ENCODE measurements at regions not wholly inside any gene's neighbourhood (a gene's known extent, or its start where the extent isn't known, plus 50 kb on each side); places are given as distances from the start of the nearest gene placed in this dataset.
"Not testable (repeated sequence)": the region's sequence is repeated elsewhere in the genome, so short reads cannot be mapped to it uniquely, and the experiment has no call there.

DNA sequence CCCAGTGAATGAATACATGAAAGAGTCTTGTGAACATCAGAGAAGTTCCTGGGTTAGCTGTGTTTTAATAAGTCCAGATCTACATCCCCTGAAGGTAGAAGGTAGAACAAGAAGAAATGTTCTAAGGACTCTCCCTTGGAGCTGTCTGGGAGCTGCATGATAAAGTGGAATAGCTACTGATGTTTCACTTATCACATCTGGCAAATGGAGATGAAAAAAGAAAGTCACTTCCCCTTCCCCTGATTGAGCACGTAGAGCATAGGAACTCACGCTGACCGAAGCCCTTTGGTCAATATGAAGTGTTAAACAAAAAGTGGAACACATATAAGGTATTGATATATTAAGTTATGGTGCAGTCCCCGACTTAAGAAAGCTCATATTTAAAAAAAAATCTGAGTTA, 53.2 kb upstream of the PARP1 start:
- no peak for DNase-seq
- Mint-ChIP-seq H3K36me3 (ENCODE audit: low read depth) (no peaks in the 10 kb centered on the region), H3K9me3 (peaks cover 6% of the 10 kb centered on the region), H3K4me1 (peaks cover 11% of the 10 kb centered on the region), H3K4me3 (no peak overlapping the region), H3K27ac (no peak overlapping the region), H3K27me3 (peaks cover 6% of the 10 kb centered on the region)
- ChIA-PET POLR2A (no interaction called here), CTCF (interaction anchor here (1.6 kb wide), 1 partner anchor 17 kb away, joined by 4 read pairs; no protein-coding TSS in a partner anchor)

DNA sequence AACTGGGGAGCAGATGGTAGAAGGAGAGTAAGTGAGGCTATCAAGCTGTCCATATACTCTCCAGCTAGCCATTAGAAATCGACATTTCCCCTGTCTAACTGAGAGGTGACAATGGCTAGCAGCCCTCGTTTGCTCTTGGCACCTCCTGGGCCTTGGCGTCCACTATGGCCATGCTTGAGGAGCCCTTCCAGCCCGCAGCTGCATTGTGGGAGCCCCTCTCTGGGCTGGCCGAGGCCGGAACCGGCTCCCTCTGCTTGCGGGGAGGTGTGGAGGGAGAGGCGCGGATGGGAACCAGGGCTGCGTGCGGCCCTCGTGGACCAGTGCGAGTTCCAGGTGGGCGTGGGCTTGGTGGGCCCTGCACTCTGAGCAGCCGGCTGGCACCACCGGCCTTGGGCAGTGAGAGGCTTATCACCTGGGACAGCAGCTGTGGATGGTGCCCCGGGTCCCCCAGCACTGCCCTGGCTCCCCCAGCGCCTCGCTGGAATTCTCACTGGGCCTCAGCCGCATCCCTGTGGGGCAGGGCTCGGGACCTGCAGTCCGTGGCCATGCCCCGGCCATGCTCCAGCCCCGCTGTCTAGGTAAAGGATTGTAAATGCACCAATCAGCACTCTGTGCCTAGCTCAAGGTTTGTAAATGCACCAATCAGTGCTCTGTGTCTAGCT, 56.2 kb upstream of the PARP1 start:
- Mint-ChIP-seq H3K4me1 (no peaks in the 10 kb centered on the region), H3K4me3 (no peak overlapping the region), H3K27me3 (peaks cover 23% of the 10 kb centered on the region), H3K9me3 (peaks cover 4% of the 10 kb centered on the region), H3K36me3 (ENCODE audit: low read depth) (no peaks in the 10 kb centered on the region), H3K27ac (no peak overlapping the region)
- ChIA-PET CTCF (no interaction called here), POLR2A (no interaction called here)
- no peak for DNase-seq

DNA sequence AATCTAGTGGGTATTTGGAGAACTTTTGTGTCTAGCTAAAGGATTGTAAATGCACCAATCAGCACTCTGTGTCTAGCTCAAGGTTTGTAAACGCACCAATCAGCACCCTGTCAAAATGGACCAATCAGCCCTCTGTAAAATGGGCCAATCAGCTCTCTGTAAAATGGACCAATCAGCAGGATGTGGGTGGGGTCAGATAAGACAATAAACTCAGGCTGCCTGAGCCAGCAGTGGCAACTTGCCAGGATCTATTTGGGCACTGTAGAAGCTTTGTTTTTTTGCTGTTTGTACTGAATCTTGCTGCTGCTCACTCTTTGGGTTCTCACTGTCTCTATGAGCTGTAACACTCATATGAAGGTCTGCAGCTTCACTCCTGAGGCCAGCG, 56.7 kb upstream of the PARP1 start:
- CTCF ChIA-PET; H3K36me3 Mint-ChIP-seq (ENCODE audit: low read depth); DNase-seq; H3K4me1 Mint-ChIP-seq; POLR2A ChIA-PET; H3K9me3 Mint-ChIP-seq; H3K4me3 Mint-ChIP-seq; H3K27ac Mint-ChIP-seq: not testable (repeated sequence)
- peaks cover 26% of the 10 kb centered on the region for H3K27me3 Mint-ChIP-seq

DNA sequence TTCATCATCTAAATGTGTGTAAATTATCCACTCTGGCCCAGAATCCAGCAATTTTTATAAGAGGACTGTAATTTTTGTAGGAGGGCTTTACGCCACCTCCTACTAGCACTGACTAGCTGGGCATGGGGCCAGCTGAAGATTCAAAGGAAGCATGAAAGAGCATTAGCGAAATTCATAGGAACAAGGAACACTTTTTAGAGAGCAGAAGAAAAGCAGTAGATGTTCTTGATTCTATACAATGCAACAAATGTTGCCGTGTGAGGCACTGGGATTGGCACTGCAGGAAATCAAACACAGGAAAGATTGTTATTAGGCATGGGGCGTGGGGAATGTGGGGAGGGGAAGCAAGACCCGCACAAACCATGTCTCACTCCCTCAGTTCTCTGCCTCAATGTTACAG, 58.4 kb upstream of the PARP1 start:
- ChIA-PET POLR2A (no interaction called here), CTCF (no interaction called here)
- DNase-seq, result no peak
- H3K4me1 Mint-ChIP-seq, result no peaks in the 10 kb centered on the region
- no peak overlapping the region for H3K27ac Mint-ChIP-seq
- H3K9me3 Mint-ChIP-seq, result peaks cover 3% of the 10 kb centered on the region
- peaks cover 32% of the 10 kb centered on the region for H3K27me3 Mint-ChIP-seq
- no peak overlapping the region for H3K4me3 Mint-ChIP-seq
- H3K36me3 Mint-ChIP-seq (ENCODE audit: low read depth), result no peaks in the 10 kb centered on the region

DNA sequence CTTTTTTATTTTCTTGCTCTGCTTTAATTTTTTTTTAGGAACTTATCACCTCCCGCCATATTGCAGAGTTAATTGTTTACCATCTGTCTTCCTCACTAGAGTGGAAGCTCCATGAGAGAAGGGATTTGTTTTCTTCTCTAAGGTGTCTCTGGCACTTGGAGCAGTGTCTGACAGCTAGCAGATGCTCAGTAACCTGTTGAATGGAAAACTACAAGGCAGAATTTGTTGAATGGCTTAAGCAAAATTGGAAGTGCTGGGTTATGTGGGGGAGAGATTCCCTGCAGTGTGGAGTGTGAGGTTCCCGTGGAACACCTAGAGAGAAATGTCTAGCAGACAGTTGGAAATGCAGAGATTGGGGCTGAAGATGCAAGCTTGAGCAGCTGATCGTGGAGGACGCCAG, 59.5 kb upstream of the PARP1 start:
- Mint-ChIP-seq H3K4me1 (no peaks in the 10 kb centered on the region), H3K9me3 (peaks cover 3% of the 10 kb centered on the region), H3K27ac (no peak overlapping the region), H3K27me3 (peaks cover 32% of the 10 kb centered on the region), H3K4me3 (no peak overlapping the region), H3K36me3 (ENCODE audit: low read depth) (no peaks in the 10 kb centered on the region)
- ChIA-PET CTCF (interaction anchor here (1.0 to 1.4 kb wide), 2 partner anchors 10 to 17 kb away, joined by 3 to 7 read pairs; no protein-coding TSS in a partner anchor), POLR2A (no interaction called here)
- no peak for DNase-seq

DNA sequence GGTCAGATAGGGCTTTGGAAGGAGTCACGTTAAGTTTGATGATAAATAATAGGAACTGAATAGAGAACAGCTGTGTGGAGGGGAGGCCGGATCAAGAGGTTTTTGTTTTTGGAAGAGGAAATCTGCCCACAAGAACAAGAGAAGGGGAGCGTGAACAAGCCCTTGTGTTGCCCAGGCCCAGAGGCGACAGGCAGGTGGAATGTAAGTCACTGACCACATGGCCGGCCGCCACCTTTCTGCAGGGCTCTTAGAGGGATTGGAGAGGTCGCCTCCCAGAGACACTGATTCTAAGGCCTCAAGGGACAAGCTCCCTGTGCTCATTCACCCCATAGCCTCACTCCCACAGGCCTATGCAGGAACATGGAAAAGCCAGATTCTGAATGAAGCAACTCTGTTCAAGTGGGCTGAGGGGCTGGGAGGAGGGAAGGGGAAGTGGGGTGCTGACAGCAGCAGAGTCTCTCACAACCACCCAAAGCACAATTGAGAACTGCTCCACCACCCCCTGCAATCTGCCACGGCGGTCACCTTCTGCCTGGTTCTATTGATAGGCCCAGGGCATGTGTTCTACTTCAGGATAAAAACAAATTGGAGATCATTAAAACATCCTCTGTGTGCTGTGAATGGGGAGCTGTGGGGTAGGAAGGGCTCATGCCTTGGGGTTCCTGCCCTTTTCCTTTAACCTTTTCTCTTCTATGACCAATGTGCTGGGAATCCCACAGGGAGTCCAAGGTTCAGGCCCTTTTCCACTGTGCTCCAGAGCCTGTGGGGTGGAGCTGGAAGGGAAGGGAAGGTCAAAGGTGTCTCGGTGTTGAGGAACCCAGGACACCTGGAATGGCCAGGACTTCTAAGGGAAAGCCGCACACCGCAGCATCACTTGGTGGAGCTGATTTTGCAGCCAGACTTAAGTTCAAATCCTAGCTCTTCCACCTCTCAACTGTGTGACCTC, 63.3 kb upstream of the PARP1 start:
- ChIA-PET CTCF (no interaction called here), POLR2A (no interaction called here)
- H3K4me3 Mint-ChIP-seq, result no peak overlapping the region
- DNase-seq, result no peak
- H3K27me3 Mint-ChIP-seq, result peaks cover 37% of the 10 kb centered on the region
- no peaks in the 10 kb centered on the region for H3K9me3 Mint-ChIP-seq
- H3K4me1 Mint-ChIP-seq, result no peaks in the 10 kb centered on the region
- no peaks in the 10 kb centered on the region for H3K36me3 Mint-ChIP-seq (ENCODE audit: low read depth)
- H3K27ac Mint-ChIP-seq, result no peak overlapping the region

DNA sequence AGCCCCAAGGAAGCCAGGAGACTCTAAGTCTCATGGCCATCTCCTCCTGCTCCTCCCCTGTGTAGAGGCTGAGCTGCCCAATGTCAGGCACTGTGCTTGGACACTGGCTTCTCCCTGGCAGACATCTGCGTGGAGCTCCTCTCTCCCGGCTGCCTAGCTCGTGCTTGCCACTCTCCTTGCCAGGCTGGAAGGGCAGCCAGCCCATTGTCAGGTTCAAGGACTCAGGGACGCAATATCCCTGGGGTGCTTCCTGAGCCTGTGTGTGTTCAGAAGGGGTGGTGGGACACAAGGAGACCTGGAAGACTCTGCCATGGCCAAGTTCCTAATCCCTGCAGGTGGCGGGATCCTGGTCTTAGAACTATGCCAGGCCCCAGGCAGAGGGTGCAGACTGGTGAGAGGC, 65.4 kb upstream of the PARP1 start:
- Mint-ChIP-seq H3K36me3 (ENCODE audit: low read depth) (no peaks in the 10 kb centered on the region), H3K4me1 (no peaks in the 10 kb centered on the region), H3K27me3 (peaks cover 24% of the 10 kb centered on the region), H3K4me3 (no peak overlapping the region), H3K9me3 (no peaks in the 10 kb centered on the region), H3K27ac (no peak overlapping the region)
- no peak for DNase-seq
- ChIA-PET CTCF (no interaction called here), POLR2A (no interaction called here)

DNA sequence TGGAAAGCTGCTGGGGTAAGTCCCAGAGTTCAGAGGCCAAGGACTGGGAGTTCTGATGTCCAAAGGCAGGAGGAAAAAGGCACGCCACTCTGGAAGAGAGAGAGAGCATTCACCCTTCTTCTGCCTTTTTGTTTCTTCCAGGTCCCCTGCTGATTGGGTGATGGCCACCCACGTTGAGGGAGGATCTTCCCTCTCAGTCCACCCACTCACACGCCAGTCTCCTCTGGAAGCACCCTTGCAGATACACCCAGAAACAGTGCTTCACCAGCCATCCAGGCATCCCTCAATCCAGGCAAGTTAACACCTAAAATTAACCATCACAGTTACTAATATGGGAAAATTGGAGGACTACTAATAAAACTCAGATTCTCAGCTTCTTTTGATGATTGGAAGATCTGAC, 66.1 kb upstream of the PARP1 start:
- no peak overlapping the region for H3K27ac Mint-ChIP-seq
- H3K9me3 Mint-ChIP-seq, result no peaks in the 10 kb centered on the region
- no peak for DNase-seq
- CTCF ChIA-PET, result no interaction called here
- H3K27me3 Mint-ChIP-seq, result peaks cover 18% of the 10 kb centered on the region
- no peaks in the 10 kb centered on the region for H3K36me3 Mint-ChIP-seq (ENCODE audit: low read depth)
- H3K4me3 Mint-ChIP-seq, result no peak overlapping the region
- POLR2A ChIA-PET, result no interaction called here
- H3K4me1 Mint-ChIP-seq, result no peaks in the 10 kb centered on the region

DNA sequence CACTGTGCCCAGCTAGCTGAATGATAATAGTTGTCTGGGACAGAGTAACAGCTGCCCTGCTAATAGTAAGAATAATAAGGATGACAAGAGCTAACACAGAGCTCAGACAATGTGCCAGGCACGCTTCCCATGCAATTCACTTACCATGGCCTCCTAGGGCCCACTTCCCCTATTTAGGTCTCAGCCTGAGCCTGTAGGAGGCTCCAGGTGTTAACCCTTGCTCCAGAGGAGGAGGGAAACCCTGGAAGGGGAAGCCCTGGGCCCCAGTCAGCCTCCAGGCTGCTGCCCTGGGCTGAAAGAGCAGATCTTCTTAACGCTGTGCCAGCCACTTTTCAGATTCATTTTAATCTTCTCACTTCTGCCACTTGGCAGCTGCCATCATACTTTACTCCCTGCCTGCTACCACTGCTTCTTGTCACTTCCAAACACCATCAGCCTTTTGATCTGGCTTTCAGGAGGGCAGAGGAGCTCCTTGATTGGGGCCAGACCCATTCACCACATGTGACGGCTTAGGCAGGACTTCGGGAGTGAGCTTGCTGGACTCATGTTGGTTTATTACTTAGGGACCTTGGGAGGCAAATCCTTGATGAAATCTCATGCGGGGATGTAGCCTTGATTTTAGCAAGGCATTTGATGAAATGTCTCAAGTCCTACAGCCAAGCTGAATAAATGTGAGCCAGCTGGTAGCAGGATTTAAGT, 66.7 kb upstream of the PARP1 start:
- Mint-ChIP-seq H3K27ac (no peak overlapping the region), H3K27me3 (peaks cover 15% of the 10 kb centered on the region), H3K36me3 (ENCODE audit: low read depth) (no peaks in the 10 kb centered on the region), H3K4me1 (no peaks in the 10 kb centered on the region), H3K4me3 (no peak overlapping the region), H3K9me3 (no peaks in the 10 kb centered on the region)
- DNase-seq, result no peak
- POLR2A ChIA-PET, result no interaction called here
- CTCF ChIA-PET, result no interaction called here

DNA sequence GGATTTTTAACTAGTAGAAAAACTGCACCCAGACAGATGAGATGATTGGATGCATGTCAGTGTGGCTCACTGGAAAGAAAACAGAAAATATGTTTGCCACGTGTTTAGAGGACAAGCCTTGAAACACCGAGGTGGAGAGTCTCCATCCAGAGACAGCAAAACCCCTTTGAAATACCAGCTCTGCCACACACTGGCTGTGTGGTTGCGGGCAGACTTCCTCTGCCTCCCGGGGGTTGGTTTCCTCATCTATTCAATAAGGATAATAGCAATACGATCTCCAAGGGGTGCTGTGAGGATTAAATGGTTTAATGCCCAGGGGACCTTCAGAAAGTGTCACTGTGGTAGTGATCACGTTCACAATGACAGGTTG, 67.2 kb upstream of the PARP1 start:
- H3K4me3 Mint-ChIP-seq, result no peak overlapping the region
- peaks cover 15% of the 10 kb centered on the region for H3K27me3 Mint-ChIP-seq
- H3K4me1 Mint-ChIP-seq, result no peaks in the 10 kb centered on the region
- ChIA-PET POLR2A (no interaction called here), CTCF (no interaction called here)
- H3K36me3 Mint-ChIP-seq (ENCODE audit: low read depth), result no peaks in the 10 kb centered on the region
- H3K9me3 Mint-ChIP-seq, result no peaks in the 10 kb centered on the region
- no peak overlapping the region for H3K27ac Mint-ChIP-seq
- no peak for DNase-seq

DNA sequence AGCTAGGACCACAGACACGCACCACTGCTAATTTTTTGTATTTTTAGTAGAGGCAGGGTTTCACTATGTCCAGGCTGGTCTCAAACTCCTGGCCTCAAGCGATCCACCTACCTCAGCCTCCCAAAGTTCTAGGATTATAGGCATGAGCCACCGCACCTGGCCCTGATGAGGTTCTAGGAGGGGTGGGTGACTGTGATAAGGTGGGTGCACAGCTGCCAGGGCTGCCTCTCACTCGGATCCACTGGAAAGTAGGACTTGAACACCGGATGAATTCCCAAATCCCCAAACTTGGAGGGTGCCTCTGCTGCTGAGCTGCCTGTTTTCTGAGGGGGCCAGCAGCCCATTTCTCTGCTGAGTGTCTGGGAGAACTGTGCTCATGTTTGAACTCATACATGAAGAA, 68.2 kb upstream of the PARP1 start:
- CTCF ChIA-PET, result no interaction called here
- POLR2A ChIA-PET, result no interaction called here
- Mint-ChIP-seq H3K4me3 (no peak overlapping the region), H3K9me3 (no peaks in the 10 kb centered on the region), H3K27ac (no peak overlapping the region), H3K4me1 (no peaks in the 10 kb centered on the region), H3K36me3 (ENCODE audit: low read depth) (no peaks in the 10 kb centered on the region), H3K27me3 (peaks cover 9% of the 10 kb centered on the region)
- no peak for DNase-seq

DNA sequence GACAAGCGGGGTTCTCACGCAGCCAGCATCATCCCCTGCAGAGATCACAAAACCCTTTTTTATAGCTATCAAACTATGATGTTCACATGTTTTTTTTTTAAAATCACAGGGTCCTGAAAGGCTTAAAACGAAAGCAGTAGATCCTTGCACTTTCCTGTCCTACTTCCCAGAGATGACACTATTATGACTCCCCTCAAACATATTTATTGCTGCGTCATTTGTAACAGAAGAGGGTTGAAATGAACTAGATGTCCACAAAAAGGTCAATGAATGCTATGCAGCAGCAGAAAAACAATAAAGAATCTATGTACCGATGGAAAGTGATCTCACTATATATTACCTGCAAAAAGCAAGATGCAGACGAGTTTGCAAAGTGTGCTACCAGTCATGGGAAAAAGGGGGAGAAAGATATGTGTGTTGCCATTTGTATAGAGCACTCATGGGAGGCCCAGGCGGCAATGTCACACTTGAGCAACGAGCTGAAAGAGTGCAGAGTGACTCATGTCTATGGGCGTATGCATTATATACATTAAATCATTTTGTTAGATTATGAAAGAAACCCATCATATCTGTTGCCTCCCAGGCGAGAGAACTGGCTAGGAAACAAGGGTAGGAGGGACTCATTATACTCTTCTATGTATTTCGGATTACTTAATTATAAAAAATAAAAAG, 68.9 kb upstream of the PARP1 start:
- Mint-ChIP-seq H3K36me3 (ENCODE audit: low read depth) (no peaks in the 10 kb centered on the region), H3K4me1 (no peaks in the 10 kb centered on the region), H3K27ac (no peak overlapping the region), H3K9me3 (no peaks in the 10 kb centered on the region), H3K27me3 (peaks cover 12% of the 10 kb centered on the region), H3K4me3 (no peak overlapping the region)
- ChIA-PET CTCF (no interaction called here), POLR2A (no interaction called here)
- DNase-seq, result no peak

DNA sequence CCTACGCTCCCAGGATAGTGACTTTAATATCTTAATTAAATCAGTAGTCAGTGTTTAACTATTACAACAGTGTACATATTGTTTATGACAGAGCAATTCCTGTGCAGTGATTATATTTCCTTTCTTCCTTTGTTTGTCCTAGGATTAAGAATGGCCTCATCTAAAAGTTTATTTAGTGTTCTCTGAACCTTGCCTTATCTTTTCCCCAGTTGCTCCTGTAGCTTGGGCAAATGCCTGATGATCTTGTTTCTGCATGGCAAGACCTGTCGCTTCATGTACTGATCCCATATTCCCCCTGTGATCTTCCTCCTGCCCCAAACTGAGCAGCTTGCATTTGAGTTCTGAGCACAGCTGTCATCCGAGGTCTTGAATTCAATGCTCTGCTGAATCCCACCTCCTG, 69.1 kb upstream of the STUM start:
- Mint-ChIP-seq H3K27ac (no peak overlapping the region), H3K36me3 (ENCODE audit: low read depth) (no peaks in the 10 kb centered on the region), H3K4me1 (no peaks in the 10 kb centered on the region), H3K9me3 (no peaks in the 10 kb centered on the region), H3K4me3 (no peak overlapping the region), H3K27me3 (peaks cover 18% of the 10 kb centered on the region)
- no peak for DNase-seq
- POLR2A ChIA-PET, result no interaction called here
- CTCF ChIA-PET, result interaction anchor here (0.7 kb wide), 1 partner anchor 1166 kb away, joined by 3 read pairs; no protein-coding TSS in a partner anchor

Measured in activated CD4-positive, alpha-beta memory T cell treated with anti-CD3 and anti-CD28 coated beads, Interleukin-2, amount 10 ng/mL, durations not matched to agents 7 days and 5 days (primary cell).